OCI-LY1 (cell line): ENCODE measurements at regions not wholly inside any gene's neighbourhood (a gene's known extent, or its start where the extent isn't known, plus 50 kb on each side); places are given as distances from the start of the nearest gene placed in this dataset.

Experiments used
- EZH2 ChIP-seq: fragments of 200-600 bp; sonication (generic), shearing (Covaris generic); IDR thresholded peaks from 2 replicates; pipeline ENCODE4 v1.8.0; 2017; ENCODE audit warnings: borderline replicate concordance, mixed run types, mild to moderate bottlenecking, antibody characterized with exemption, low read length, moderate library complexity, mixed read lengths
- TF ChIP-seq, protein P1 (sequence below): fragments of 200-600 bp; sonication (generic), shearing (Covaris generic); IDR thresholded peaks from 2 replicates; pipeline ENCODE4 v1.5.1; 2017; ENCODE audit warnings: mild to moderate bottlenecking, antibody characterized with exemption, low read length, moderate library complexity, mixed read lengths

DNA sequence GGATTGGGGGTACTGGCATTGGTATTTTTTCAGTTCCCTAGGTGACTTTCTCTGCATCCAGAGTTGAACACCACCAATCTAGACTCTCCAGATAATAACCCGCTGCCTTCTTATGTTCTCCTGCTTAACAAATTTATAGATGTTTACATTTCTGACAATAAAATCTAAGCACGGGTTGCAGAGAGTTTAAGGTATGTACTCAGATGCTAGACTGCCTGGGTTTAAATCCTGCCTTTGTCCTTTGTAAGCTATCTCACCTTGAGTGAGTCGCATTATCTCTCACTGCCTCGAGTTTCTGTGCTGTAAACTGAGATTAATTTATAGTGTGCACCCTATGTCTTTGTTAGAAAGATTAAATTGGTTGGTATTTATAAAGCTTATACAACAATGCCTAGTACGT, 131.4 kb upstream of the ARGLU1 start:
- TF ChIP-seq, protein P1, sequence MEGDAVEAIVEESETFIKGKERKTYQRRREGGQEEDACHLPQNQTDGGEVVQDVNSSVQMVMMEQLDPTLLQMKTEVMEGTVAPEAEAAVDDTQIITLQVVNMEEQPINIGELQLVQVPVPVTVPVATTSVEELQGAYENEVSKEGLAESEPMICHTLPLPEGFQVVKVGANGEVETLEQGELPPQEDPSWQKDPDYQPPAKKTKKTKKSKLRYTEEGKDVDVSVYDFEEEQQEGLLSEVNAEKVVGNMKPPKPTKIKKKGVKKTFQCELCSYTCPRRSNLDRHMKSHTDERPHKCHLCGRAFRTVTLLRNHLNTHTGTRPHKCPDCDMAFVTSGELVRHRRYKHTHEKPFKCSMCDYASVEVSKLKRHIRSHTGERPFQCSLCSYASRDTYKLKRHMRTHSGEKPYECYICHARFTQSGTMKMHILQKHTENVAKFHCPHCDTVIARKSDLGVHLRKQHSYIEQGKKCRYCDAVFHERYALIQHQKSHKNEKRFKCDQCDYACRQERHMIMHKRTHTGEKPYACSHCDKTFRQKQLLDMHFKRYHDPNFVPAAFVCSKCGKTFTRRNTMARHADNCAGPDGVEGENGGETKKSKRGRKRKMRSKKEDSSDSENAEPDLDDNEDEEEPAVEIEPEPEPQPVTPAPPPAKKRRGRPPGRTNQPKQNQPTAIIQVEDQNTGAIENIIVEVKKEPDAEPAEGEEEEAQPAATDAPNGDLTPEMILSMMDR, result no peak
- TF ChIP-seq EZH2, result no peak
